ENCODE measurements at regions not wholly inside any gene's neighbourhood (a gene's known extent, or its start where the extent isn't known, plus 50 kb on each side); places are given as distances from the start of the nearest gene placed in this dataset.

GRCh38 chr9:88312045-88312444, 76.2 kb upstream of the SPIN1 start:
- peaks cover 3% of the 10 kb centered on the region for H3K4me1 Mint-ChIP-seq (ENCODE audit: low read depth, unreplicated experiment)
- no peaks in the 10 kb centered on the region for H3K27me3 Mint-ChIP-seq (ENCODE audit: unreplicated experiment)
- no peaks in the 10 kb centered on the region for H3K36me3 Mint-ChIP-seq (ENCODE audit: unreplicated experiment)
- no peak for DNase-seq
- TF ChIP-seq, protein P1, sequence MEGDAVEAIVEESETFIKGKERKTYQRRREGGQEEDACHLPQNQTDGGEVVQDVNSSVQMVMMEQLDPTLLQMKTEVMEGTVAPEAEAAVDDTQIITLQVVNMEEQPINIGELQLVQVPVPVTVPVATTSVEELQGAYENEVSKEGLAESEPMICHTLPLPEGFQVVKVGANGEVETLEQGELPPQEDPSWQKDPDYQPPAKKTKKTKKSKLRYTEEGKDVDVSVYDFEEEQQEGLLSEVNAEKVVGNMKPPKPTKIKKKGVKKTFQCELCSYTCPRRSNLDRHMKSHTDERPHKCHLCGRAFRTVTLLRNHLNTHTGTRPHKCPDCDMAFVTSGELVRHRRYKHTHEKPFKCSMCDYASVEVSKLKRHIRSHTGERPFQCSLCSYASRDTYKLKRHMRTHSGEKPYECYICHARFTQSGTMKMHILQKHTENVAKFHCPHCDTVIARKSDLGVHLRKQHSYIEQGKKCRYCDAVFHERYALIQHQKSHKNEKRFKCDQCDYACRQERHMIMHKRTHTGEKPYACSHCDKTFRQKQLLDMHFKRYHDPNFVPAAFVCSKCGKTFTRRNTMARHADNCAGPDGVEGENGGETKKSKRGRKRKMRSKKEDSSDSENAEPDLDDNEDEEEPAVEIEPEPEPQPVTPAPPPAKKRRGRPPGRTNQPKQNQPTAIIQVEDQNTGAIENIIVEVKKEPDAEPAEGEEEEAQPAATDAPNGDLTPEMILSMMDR (IDR thresholded peaks at IDR 0.05; ENCODE audit: partially characterized antibody, unreplicated experiment) = no peak
- H3K27ac Mint-ChIP-seq (ENCODE audit: unreplicated experiment) = no peak overlapping the region
- no peak overlapping the region for H3K4me3 Mint-ChIP-seq (ENCODE audit: unreplicated experiment)
- no peaks in the 10 kb centered on the region for H3K9me3 Mint-ChIP-seq (ENCODE audit: unreplicated experiment)

DNA sequence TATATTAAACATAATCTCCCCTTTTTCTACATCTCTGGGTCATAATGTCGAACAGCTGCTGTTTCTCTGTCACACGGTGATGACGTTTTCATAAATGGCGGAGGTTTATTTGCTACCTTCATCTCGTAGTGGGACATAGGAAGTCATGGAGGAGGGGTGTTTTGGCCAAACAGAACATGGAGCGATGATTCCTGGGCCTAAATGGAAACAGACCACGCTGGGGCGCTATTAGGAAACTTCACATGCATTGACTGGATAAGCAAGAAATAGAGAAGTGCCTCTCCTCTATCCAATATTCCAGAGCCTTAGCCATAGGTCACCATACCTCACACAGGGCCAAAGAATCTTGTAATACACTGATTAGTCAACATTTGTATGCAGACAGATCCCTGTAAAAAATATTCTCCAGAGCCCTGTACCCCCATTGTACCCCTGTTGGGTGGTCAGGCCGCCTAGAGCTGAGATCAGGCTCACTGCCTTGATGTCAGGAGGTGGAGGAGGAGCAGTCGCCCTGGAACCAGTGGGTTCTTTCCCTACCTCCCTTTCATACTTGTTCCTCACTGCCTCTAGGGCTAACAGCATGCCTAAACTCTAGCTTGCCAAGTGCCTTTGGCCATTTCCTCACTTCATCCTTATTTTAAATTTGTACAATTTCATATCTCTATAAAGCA, 77.8 kb upstream of the SPIN1 start:
- DNase-seq = no peak
- H3K4me1 Mint-ChIP-seq (ENCODE audit: low read depth, unreplicated experiment) = peaks cover 3% of the 10 kb centered on the region
- TF ChIP-seq, protein P1 (IDR thresholded peaks at IDR 0.05; ENCODE audit: partially characterized antibody, unreplicated experiment) = no peak
- no peak overlapping the region for H3K4me3 Mint-ChIP-seq (ENCODE audit: unreplicated experiment)
- H3K36me3 Mint-ChIP-seq (ENCODE audit: unreplicated experiment) = no peaks in the 10 kb centered on the region
- no peaks in the 10 kb centered on the region for H3K9me3 Mint-ChIP-seq (ENCODE audit: unreplicated experiment)
- H3K27me3 Mint-ChIP-seq (ENCODE audit: unreplicated experiment) = no peaks in the 10 kb centered on the region
- H3K27ac Mint-ChIP-seq (ENCODE audit: unreplicated experiment) = no peak overlapping the region

DNA sequence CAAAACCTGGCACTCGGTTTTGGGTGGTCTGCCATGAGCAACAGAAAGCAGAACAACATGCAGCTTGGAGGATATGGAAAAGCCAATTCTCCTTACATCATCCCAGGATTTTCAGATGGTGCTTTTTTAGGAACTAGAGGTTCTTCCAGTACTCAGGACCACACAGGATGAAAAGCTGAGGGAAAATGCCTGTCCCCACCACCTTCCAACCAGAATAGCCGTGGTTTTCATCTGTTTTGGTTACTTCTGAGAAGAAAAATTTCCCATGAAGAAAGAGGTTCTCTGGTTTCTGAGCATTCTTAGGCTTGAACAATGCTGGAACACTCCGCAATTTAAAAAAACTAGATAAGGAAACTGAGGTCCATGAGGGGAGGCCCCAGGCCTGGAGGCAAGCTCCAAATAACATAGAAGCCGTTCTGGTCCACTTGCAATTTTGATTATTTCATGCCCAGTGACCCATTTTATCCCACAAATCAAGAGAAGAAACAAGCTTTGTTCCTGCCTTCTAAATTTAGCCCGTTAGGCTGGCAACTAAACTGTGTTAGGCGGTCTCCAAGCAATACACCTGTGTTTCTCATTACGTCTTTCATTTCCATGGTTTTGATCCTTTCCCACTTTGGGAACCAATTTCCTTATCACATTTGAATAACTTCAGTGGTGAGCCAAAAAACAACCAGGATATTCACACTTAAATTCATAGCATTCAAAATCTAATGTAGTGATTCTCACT, 79.2 kb upstream of the SPIN1 start:
- no peak overlapping the region for H3K27ac Mint-ChIP-seq (ENCODE audit: unreplicated experiment)
- H3K27me3 Mint-ChIP-seq (ENCODE audit: unreplicated experiment) = no peaks in the 10 kb centered on the region
- DNase-seq = no peak
- H3K4me3 Mint-ChIP-seq (ENCODE audit: unreplicated experiment) = no peak overlapping the region
- H3K4me1 Mint-ChIP-seq (ENCODE audit: low read depth, unreplicated experiment) = peaks cover 6% of the 10 kb centered on the region
- H3K9me3 Mint-ChIP-seq (ENCODE audit: unreplicated experiment) = no peaks in the 10 kb centered on the region
- TF ChIP-seq, protein P1 (IDR thresholded peaks at IDR 0.05; ENCODE audit: partially characterized antibody, unreplicated experiment) = no peak
- peaks cover 5% of the 10 kb centered on the region for H3K36me3 Mint-ChIP-seq (ENCODE audit: unreplicated experiment)

DNA sequence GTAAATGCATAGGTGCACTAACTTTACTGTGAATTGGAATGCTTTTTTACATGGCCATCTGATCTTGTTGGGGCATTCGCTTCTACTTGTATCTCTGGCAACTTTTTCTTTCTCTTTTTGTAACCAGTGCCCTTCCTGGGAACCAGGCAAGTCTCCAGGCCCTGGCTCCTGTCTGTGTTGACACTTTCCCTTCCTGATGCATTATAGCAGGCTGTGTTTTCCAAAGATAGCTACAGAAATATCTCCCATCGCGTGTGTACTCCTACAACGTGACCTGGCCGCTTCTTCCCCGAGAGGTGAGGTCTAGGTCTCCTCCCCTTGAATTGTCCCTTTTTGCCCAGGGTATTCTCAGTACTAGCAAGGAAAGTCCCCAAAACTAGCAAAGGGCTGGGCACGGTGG, 81.1 kb upstream of the SPIN1 start:
- Mint-ChIP-seq H3K27ac (ENCODE audit: unreplicated experiment) (no peak overlapping the region), H3K4me1 (ENCODE audit: low read depth, unreplicated experiment) (peaks cover 19% of the 10 kb centered on the region), H3K4me3 (ENCODE audit: unreplicated experiment) (no peak overlapping the region), H3K27me3 (ENCODE audit: unreplicated experiment) (no peaks in the 10 kb centered on the region), H3K9me3 (ENCODE audit: unreplicated experiment) (no peaks in the 10 kb centered on the region), H3K36me3 (ENCODE audit: unreplicated experiment) (peaks cover 5% of the 10 kb centered on the region)
- DNase-seq = no peak
- TF ChIP-seq, protein P1 (IDR thresholded peaks at IDR 0.05; ENCODE audit: partially characterized antibody, unreplicated experiment) = no peak

Data from glutamatergic neuron (in vitro differentiated cells).